Activated CD8-positive, alpha-beta memory T cell treated with anti-CD3 and anti-CD28 coated beads, Interleukin-2, amount 50 U/mL, for 1 hour (primary cell): ENCODE measurements at regions not wholly inside any gene's neighbourhood (a gene's known extent, or its start where the extent isn't known, plus 50 kb on each side); places are given as distances from the start of the nearest gene placed in this dataset.

ENCODE experiments used
- DNase-seq: peaks from one replicate; pipeline ENCODE4 v3.0.0-alpha.2; 2020; ENCODE audit errors: extremely low read depth

DNA sequence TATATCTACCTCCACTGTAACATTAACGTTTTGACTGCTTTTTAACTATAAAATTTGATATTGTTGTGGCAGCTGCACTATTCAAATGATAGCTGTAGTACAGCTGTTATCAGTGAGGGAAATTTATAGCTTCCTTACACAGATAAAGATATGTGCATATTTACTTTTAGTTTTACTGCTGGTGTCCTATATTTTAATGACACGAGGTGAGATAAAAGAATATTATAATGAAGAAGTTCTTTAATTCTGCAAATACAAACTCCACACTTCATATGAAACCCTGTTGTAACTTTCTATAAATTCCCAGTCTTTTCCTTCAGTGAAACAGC lies 427.8 kb upstream of the ZEB2 start:
- DNase-seq, result no peak

DNA sequence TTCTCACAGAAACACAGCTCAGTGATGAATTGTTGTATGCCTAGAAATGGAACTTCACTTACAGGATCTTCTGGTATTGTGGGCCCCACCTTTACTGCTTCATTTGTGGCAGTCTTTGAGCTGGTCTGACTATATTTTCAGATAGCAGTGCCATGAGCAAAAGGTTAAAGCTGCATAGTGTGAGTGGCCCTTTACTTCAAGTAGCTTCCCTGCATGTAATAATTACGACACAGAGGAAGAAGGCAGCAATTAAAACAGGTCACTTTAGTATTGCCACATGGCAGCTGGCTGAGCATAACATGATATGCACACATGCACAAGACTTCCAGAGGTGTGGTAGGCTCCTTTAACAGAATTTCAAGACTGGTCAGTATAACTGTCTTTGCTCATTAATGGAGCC lies 426.3 kb upstream of the ZEB2 start:
- no peak for DNase-seq

DNA sequence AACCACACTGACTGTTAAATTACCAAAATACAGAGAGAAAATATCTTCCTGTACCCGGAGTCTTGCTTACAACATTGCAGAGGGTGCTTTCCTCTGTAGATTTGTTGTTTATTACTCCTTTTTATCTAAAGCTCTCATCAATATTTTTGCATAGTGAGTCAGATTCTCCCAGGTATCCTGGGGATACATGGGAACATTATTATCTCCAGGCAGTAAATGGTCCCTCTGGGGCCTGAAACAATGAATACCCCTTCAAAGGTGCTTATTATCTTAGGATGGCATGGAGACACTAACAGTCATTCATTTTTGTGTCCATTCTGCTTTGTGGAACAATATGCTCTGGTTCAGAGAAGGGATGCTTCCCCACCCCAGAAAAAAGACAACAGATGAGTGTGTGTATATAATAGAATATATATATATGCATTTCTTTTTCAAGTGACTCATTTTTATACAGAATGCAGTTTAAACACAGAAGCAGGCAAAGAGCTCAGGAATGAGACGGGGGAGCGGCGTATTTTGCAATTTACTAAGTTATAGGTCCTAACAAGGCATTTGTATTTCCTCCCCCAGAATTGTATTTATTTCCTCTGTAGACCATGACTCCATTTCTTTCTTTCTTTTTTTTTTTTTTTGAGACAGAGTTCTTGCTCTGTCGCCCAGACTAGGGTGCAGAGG lies 424.8 kb upstream of the ZEB2 start:
- no peak for DNase-seq

DNA sequence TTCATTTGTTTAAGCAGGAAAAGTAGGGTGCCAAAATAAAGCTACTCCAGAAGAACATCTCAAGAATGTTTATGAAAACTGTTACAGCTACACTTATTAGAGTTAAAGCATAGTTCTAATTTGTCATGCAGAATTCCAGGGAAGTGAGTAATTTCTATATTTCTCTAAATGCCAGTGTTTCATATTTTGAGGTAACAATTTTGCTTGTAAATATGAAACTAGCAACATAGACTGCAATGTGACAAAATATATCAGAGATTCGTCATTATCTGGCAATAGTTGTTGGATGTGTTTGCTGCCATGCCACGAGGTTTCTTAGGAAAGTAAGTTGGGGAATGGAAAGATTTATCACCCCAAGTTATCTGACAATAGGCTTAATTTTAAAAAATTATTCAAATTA lies 424.1 kb upstream of the ZEB2 start:
- no peak for DNase-seq

DNA sequence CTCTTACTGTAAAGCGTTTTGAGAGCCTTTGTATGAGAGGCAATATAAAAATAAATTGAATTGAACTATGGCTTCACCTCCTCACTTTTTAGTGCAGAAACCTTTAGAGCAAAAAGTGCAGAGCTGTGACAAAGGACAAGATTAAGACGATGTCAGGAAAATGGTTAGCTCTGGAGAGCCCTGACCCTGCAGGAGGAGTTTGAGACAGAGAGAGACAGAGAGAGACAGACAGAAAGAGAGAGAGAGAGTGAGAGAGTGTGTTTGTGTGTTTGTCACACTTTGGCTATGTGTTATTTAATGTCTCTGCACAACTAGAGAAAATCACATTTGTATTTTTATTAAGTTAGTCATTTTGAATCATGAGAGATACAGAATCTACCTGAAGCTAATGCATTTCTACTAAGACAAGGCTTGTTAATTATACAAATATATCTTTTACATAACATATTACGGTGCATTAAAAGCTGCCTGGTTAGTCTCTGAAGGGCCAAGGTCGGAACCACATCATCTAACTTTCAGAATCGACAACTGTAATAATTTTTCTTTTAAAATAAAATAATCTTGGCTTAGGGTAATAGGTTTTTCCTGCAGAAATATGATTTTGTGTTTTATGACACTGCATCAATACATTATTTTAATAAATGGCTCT lies 423.5 kb upstream of the ZEB2 start:
- no peak for DNase-seq

- no peak for DNase-seq
Measured at GRCh38 chr2:144942516-144943256, 422.8 kb upstream of the ZEB2 start.

DNA sequence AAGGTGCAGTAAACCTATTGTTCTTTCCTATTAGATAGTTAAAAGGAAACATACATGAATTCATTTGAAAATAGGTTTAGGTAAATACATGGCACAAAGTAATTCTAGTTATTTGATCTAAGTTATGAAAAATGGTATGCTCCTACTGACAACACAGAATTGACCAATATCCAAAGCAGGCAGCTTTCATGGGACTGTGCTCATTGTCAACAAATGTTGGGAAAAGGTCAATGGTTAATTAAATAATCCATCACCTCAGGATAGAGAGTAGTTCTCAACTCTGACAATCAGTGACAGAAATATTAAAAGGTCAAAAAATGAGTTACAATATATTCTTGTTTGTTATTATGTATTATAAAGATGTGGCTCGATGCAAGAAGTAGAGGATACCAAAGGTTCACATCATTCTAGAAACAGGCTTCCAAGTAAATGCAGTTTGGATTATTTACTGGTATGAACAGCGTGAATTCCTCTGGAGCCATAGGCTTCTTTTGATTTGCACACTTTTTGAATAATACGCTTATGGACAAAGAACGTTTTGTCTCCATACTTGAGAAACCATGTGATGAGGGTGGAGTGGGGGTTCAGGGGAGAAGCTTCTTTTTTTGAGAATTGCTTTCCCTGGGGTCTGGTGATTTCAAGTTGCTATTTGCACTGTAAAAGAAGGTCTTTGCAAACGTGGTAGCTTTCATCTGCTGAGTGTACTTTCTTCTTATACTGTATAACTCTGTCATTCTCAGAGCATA lies 422.0 kb upstream of the ZEB2 start:
- no peak for DNase-seq

- DNase-seq, result no peak
Measured at GRCh38 chr2:144939590-144939989, 419.7 kb upstream of the ZEB2 start.

- DNase-seq, result no peak
Measured at GRCh38 chr2:144937910-144938709, 418.2 kb upstream of the ZEB2 start.

DNA sequence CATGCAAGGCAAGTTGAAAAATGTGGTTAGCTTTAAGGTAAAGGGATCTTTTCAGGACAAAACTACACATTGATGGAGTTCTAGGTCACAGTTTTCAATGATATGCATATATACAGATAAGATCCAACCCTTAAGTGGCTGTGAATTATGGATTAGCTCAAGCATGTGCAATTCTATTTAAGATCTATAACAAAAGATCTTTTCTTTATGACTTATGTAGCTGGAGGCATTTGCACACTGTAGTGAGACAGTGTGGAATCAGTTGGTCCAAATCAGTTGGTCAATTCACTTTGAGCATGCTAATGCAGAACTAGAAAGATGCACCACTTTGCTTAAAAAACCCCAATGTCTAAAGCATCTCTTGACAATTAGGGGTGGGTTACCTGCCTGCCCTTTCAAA lies 417.1 kb upstream of the ZEB2 start:
- no peak for DNase-seq

DNA sequence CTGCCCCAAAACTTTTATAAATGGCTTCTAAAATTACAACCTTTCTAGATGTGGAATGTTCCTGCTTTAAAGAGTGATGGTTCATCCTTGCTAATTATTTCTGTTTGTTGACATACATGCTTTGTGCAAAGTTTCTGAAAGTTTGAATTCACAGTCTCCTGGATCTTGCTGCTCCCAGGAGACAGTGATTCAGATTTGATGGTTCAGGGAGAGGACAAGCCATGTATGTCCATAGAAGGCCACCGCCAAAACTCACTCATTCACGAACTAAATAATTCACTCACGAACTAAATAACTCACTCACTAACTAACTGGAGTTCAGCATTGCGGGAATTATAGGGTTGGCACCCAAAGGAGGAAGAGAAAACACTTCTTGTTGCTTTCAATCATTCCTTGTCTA lies 416.5 kb upstream of the ZEB2 start:
- DNase-seq, result no peak

DNA sequence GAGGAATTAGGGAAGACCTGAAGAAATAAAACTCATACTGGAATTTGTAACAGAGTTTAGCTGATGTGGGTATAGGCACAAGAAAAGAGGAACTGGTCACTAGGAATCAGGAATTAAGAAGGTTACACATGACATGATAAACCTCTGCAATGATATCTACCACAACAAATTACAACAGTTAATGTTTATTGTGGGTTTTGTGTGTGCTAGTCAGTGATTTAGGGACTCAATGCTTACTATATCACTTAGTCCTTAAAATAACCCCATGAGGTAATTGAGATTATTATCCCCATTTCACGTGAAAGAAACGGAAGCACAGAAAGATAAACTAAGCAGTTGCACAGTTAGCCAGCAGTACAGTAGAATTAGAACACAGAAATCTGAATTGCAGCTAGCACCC lies 415.8 kb upstream of the ZEB2 start:
- no peak for DNase-seq

DNA sequence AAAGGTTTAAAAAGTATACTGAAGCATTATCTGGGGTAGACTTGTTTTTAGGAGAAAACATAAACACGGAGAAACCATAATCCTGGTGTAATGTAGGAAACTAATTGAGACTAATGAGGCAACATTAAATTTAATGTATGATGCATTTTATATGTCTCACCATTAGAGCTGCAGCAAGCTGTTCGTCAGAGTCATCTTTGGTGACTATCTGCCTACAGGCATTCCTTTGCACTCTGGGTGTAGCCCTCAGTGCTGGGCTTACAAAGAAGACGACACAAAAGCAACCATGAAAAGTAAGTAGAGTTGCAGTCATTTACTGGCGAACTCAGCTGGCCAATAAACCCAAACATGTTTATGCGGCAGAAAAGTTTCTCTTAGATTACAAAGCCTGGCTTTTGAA lies 415.3 kb upstream of the ZEB2 start:
- DNase-seq, result no peak

GRCh38 chr2:144931960-144932359 lies 412.0 kb upstream of the ZEB2 start:
- no peak for DNase-seq

- DNase-seq, result no peak
Measured at GRCh38 chr2:144931480-144931879, 411.6 kb upstream of the ZEB2 start.

- no peak for DNase-seq
Measured at GRCh38 chr2:144927429-144927828, 407.5 kb upstream of the ZEB2 start.

- DNase-seq, result no peak
Measured at GRCh38 chr2:144925886-144926285, 406.0 kb upstream of the ZEB2 start.

DNA sequence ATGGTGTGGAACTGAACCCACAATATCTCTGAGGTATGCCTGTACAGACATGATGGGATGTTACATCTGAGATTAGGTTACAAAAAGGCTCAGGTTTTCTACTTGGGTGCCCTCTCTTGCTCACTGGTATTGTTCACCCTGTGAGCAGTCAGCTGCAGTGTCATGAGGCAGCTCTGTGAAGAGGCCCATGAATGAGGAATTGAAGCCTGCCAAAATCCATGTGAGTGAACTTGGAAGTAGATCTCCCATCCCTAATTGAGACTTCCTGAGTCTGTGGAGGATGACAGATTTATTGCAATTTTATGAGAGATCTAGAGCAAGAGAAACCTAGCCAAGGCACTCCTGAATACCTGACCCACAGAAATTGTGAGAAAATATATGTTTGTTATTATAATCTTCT lies 404.9 kb upstream of the ZEB2 start:
- DNase-seq, result no peak

DNA sequence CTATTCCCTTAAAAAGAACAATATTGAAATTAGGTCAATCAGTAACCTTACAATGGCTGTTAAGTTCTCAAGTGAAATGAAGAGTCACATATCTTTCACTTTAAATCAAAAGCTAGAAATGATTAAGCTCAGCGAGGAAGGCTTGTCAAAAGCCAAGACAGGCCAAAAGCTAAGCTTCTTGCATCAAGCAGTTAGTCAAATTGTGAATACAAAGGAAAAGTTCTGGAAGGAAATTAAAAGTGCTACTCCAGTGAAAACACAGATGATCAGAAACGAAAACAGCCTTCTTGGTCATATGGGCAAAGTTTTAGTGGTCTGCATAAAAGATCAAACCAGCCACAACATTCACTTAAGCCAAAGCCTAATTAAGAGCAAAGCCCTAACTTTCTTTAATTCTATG lies 402.6 kb upstream of the ZEB2 start:
- no peak for DNase-seq

DNA sequence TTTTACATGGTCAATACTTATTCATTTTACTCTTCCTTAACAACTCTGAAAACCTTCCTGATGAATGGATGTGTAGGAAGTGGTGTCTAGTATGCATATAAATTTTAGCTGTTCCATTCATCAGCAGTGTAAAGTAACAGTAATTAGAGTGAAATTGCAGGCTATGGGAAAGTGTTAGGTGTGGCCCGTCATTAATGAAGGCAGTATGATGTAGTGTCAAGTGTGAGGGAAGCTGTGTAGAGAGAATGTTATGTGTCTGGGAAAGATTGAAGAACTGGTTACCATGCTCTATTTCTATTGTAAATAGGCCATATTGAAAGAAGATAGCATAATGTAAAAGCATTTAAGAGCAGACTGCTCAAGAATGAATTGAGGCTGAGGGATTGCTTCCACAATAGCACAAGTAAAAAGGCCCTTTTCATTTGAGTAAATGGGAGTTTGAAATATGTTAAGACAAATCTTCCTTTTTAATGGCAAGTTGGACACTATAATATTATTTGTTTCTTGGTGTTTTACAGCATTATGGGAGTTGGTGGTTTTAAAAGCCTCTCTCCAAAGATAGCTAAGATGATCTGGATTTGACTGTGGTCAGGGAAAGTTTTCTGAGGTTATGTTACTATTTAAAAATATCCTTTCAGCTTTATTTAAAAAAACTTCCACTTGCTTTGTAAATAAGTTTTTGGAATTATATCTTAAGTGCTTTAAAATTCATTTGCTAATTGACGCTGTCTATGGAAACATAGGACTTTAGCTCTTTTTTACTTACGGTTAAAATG lies 401.0 kb upstream of the ZEB2 start:
- DNase-seq, result no peak
